Heart left ventricle (tissue), 13 donors: ENCODE measurements at regions not wholly inside any gene's neighbourhood (a gene's known extent, or its start where the extent isn't known, plus 50 kb on each side); places are given as distances from the start of the nearest gene placed in this dataset.

Source experiments
- CTCF ChIP-seq, 12 donors: fragments of 200-600 bp; sonication (generic) in 4 of 12; IDR thresholded peaks; one replicate each; pipeline versions ENCODE4 v1.5.0 to v1.8.0; 2018 to 2022; ENCODE audit warnings: antibody characterized with exemption in 12 of 12, mild to moderate bottlenecking in 5 of 12
- POLR2A ChIP-seq, 2 donors: fragments of 450-650 bp; IDR thresholded peaks; one replicate each; pipeline ENCODE4 v1.6.1; 2017; ENCODE audit warnings: antibody characterized with exemption in 2 of 2, mild to moderate bottlenecking in 2 of 2, moderate library complexity in 2 of 2
- donor health status: ischemic (EF 13 %, LVEDD 7.1; RV severe dilation, severe dysfunction).
- donor health status: DM: no; HTN: yes; CAD: no.
- donor health status: DM: no; HTN: no; CAD: no.
- donor health status: ischemic (EF 25% LVEDD 6.9; RV normal size, moderate dysfunction).
- donor health status: ischemic (EF 25% LVEDD 5.7; RV mildly dilated, moderate dysfunction).
- donor health status: ischemic (EF 35%, LVEDD 5.7; RV mildly dilated, moderate dysfunction).
- donor health status: nonischemic (EF 11% LVEDD 7.7; RV severe dilation, severe dysfunction).
- donor health status: DM: yes; HTN: yes; CAD: no.
- donor health status: PGD.
- donor health status: ischemic (EF 29% LVEDD 5.4; RV normal size, mild dysfunction).
- donor health status: nonischemic (EF 23%, LVEDD 6.1; RV moderate dilation, normal function).

GRCh38 chr10:55627501-55628051, 733.5 kb downstream of the ZWINT start:
- TF ChIP-seq CTCF (IDR thresholded peaks at IDR 0.05) = no peak
- no peak for TF ChIP-seq POLR2A (IDR thresholded peaks at IDR 0.05)
